EL (cell line): ENCODE measurements at regions not wholly inside any gene's neighbourhood (a gene's known extent, or its start where the extent isn't known, plus 50 kb on each side); places are given as distances from the start of the nearest gene placed in this dataset.

Experiments used
- DNase-seq: peaks from one replicate; pipeline ENCODE4 v3.0.0-alpha.2; 2016

DNA sequence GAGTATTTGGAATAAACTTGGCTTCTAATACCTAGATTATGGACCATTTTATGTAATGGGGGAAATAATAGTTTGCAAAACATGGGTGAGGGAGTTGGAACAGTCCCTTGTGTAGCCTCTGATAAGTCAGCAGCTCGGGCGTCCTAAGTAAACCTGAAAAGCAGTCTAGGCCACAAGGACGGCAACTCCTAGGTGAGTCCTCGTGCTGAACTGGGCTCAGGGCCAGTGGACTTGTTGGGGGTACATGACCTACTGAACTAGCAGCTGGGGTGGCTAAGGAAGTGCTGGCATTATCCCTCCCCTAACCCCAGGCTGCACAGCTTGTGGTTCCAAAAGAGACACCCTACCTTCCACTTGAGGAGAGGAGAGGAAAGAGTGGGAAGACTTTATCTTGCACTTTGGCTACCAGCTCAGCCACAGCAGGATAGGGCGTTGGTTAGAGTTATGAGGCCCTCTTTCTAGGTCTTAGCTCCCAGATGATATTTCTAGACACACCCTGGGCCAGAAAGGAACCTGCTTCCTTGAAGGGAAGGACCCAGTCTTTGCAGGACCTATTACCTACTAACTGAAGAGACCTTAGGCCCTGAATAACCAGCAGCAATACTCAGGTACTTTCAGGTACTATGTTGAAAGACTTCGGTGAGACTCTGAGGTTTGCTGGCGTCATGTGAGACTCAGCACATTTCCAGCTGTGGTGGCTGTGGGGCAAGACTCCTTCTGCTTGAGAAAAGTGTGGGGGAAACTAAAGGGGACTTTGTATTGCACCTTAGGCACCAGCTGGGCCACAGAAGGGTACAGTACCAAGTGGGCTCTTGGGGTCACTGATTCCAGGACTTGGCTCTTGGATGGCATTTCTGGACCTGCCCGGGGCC lies 71.0 kb downstream of the AQP4 start:
- DNase-seq, result no peak

DNA sequence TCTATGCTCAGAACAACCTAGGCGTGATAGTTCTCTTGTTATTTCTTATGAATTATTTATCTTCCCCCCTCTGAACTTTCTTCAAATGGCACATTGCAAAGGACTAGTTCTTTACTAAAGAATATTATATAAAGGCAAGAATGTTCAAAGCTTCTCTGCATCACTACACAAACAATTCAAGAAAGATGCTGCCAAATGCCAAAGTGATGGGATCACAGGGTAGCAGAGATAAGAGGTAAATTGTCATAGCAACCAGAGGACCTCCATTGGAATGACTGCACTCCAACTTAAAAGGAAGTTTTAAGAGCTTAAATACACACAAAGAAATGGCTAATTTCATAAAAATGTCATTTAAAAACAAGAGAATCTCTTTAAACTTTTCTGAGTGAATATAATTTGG lies 72.8 kb downstream of the AQP4 start:
- DNase-seq, result peak; percentile 7

DNA sequence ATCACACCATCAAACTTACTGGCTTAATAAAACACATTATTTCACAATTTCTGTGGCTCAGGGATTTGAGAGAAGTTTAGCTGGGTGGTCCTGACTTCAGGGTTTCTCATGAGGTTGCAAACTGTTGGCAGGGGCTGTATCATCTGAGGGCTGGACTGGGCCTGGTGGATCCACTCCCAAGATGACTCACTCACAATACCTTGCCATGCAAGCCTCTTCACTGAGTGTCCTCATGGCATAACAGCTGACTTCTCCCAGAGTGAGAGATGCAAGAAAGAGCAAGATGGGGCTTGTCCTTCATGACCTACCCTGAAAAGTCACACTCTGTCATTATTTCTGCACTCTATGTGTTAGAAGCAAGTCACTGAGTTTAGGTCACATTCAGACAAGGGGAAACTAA lies 73.8 kb downstream of the AQP4 start:
- no peak for DNase-seq

DNA sequence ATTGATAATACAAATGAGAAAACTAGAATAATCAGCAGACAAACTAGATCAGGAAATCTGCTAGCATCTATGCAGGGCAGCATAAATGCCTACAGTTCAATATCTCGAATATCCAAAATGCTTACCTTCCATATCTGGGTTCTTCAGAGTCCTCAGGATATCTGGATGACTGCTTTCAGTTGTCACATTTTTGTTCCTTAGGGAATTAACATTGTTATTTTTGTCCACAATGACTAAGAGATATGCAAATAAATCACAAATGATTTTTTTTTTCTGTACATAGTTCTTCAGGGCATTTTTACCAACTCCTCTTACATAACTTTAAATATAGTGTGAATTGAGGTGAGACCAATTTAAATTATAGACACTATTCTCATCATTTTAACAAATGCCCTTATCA lies 80.9 kb downstream of the AQP4 start:
- no peak for DNase-seq

DNA sequence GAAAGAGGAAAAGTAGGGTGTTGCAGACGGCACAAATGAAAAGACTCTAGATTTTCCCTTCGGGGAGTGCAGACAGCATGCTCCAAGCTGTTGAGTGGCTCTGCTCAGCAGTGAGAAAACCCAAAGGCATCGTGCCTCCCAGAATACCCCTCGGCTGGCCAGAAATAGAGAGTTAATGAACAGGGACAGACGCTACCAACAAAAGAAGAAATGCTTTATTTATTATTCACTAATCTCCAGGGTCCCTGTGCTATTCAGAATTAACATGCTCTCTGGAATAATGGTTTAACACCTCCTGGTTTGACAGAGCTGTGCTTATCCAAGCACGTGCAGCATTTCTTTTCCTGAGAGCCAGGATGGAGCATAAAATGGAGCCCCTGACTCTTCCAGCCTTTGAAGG lies 82.3 kb downstream of the AQP4 start:
- DNase-seq, result no peak

DNA sequence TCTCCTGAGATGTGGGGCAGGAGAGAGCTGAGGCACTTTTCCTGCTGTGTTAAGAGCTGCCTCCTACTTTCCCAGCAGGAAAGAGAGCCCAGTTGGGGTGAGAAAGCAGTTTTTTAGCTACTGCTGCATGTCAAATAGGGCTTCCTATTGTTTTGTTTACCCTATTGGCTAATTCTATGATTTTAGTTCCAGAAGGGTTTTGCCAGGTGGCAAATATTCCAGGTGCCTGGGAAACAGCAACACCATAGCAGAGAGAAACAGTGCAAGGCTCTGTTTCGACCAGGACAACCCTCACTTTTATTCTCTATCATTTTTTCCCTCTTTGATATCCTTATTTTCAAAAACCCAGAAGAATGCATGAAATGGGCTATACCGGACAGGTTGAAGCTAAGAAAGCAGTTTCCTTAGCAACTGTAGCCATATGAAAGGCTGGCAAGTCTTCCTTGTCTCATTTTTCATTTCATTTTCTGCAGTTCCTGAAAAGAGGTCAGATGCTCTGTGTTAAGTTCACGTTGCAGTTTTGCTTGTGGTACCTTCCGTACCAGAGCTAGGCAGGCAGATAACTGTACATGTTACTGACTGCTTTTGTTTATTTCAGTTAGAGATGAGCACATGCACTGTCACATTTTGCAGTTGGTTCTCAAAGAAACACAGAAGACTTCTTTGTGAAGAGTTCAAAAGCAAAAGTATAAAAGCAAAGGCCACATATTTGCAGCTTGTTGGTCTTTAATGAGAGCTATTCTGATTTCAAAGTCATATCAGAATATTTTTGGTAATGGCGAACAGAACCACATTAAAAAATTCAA lies 84.8 kb downstream of the AQP4 start:
- no peak for DNase-seq

DNA sequence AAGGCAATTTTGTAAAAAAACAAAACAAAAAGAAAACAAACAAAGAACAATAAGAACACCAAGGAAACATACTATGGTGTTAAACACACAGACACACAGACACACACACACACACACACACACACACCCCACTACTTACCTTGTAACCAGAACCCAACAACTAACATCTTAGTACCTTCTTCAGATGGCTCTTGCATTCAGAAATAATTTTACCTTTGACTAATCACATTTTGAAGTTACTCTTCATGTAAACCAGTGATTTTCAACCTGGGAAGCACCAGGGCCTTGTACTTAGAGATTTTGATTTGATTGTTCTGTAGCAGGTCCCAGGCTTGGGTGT lies 87.5 kb downstream of the AQP4 start:
- DNase-seq, result no peak

DNA sequence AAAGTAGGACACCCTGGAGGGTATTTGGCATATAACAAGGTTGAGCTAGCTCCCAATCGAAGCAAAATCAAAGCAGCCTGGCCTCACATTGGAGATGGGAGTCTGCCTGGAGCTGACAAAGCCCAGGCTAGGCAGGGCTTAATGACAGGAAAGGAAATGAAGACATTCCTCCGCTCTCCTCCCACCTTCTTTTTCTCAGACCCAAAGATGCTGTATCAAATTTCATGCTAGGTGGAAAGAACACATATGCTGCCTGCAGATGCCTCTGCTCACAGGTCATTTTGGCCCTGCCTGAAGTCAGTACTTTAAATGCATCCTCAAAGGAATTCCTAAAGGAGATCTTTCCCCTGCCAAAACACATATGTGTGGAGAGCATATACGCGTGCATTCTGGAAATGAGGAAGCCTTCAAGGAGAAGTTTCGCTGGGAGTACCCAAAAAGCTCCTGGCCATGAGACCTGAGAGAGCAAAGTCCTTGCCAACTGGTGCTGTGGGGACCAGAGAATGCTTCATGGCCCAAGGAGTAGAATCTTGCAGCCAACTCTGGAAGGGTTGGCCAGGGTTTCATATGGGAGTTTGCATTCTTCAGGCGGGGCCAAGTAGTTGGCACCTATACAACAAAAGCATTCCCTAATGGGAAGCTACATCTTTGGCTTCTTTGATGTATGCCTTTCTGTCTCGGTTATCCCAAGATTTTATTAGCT lies 88.0 kb downstream of the AQP4 start:
- DNase-seq, result no peak

DNA sequence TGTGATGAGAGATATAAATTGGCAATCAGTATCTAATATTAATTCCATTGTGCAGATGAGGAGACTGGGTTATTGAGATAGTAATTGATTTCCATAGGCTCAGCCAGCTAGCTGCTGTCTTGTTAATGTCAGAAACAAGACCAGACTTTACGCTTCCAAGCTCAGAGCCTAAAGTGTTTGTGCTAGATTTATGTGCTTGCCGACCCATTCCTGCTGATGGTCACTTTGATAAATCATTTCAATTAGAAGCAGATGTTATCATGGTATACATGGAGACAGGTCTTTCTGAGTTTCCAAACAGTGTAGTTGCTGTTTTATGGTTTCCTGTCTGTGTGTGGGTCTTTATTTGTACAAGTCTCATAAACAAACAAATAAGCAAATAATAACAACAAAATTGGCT lies 92.8 kb downstream of the AQP4 start:
- DNase-seq, result no peak

DNA sequence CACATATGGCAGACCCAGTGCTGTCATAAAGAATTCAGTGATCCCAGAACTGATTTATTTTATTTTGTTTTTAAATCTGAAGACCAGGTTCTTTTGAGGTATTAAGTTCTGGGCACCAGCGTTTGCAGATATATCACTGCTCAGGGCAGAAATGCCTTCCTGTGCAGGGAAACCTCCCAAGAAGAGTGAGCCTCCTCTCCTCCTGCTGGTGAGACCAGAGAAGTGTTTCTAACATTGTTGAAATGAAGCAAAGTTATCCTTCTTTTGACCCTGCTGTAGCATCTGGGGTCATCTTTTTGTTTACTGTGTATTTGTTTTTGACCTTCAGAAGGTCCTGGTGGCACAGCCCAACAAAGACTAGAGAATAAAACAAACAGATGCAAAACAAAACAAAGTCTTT lies 94.0 kb downstream of the AQP4 start:
- DNase-seq, result peak; percentile 5

DNA sequence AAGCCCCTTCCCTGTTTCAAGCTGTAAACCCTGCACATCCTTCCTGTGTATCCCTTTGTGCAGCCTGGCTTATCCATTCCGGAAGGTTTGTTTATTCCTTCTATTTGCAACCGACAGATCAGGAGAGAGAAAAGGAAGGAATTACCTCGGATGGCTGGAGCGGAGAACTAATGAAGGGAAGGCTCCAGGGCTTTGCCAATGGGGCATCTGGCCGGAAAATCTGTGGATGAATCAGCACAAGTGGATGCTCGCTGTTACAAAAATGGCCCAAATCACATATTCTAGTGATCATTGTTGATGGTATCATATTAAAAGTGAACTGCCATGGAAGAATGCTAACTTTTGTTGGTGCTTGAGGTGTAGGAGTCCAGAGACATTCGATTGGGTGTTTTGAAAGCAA lies 97.1 kb downstream of the AQP4 start:
- no peak for DNase-seq

DNA sequence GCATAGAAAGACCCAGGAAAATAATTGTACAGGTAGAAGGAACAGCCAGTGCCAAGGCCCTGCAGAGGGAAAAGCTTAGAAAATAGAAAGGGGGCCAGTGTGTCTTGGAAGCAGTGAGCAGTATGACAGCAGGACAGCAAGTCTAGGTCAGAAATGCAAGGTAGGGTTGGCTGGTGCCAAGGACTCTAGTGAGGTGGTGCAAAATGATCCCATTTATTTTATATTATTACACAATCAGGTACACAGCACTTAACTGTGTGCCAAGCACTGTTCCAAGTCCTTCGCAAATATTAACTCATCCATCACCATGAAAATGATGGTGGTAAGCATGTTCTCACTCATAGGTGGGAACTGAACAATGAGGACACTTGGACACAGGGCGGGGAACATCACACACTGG lies 100.0 kb downstream of the AQP4 start:
- no peak for DNase-seq

DNA sequence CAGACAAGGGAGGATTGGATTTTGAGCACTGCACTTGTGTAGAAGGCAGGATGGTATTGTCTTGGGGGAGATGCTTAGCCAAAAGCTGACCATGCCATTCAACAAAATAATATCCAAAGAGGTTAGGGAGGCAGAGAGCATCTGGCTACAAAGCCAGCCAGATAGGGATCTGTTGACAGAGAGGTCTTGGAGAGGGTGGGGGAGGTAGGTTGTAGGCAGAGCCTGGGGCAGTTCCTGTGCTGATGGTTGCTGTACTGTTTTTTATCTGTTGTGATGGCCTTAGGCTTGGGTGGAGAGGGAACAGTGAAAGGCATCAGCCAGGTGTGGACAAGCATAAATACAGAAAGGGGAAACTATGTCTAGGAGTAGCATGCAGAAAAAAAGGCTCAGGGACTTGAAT lies 100.9 kb downstream of the AQP4 start:
- DNase-seq, result no peak

DNA sequence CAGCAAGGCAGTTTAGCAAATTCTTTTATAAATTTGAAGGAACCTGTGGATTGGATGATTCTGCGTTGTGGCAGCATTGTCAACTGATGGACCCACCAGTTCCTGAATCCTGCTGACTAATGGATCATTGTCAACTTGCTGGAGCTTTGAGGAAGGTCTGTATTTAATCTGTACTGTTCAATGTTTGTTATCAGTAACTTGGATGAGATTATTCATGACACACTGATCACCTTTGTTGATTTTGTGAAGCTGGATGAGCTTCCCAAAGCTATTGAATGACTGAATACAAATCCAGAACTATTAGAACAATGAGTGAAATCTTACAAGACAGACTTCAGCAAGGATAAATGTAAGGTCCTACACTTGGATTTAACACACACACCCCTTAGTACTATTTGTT lies 101.3 kb downstream of the AQP4 start:
- no peak for DNase-seq

DNA sequence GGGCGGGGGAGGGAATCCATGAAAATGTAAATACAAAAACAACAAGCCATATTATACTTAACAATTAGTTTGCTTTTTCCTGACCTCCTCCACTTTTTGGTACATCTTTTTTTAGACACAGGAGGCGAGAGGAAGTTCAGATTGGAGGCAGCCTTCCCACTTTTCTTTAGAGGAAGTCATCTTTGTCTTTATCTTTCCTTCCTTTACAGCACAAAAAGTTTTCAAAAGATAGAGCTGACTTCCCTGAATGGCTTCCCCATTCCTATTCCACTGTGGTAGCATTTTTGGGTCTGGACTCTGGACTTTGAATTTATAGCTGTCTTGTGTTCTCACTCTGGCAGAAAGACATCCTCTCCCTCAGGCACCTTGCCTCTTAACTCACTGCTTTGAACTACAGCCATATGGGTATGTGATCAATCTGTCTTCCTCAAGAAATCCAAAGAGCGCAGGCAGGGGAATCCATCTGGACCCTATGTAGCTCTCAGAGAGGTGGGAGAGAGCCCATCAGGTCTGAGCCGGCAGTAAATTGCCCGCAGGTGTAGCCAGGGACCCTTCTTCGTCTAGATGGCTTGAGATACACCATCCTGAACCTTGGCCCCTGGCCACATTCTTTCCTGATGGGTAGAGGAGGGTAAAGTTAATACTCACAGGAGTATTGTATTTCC lies 101.9 kb downstream of the AQP4 start:
- DNase-seq, result no peak

DNA sequence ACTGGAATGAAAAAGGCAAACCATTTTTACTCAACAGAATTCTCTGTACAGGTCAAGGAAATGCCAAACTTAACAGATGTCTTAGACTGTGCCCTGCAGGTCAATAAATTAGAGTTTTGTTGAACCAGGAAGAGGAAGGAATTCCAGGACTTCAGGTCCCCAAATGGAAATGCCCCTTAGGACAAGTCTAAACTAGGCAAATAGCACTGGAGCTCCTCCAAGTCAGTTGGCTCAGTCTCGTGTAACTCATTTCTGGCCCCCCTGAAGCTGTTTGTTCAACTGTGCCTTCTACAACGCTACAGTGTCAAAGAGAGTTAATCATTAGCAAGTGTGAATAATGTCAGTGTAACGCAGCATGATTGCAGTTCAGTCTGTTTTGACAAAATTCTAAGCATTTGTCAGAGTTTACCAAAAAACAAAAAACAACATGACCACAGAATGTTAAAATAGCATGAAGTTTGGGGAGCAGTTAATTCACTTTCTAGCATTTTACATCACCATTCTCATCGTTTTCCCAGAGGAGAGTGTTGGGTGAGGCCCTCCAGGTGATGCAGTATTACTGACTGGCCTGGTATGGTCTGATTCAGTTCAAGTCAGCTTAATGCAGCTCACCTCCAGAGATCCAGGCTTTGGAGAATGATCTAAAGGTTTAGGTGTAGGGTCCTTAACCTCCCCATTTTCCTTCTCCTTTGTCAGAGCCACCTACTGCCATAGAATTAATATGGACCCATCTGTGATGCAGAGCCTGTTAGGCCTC lies 108.1 kb downstream of the AQP4 start:
- DNase-seq, result no peak

DNA sequence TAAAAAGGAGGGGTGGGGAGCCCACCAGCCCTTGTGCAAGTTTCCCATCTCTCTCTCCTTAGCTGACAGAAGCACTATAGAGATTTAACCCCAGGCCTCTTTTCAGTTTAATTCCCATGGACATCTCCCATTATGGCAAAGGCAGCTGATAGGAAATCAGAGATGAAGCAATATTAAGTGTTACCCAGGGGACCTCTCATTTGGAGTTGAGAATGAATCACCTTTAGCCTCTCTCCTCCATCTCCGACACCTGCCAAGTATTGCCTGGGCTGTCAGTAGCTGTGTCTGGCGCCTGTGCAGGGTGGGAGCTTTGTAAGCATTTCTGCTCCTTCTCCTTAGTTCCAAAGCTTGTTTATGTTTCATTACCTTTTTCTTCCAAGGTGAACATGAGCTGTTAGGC lies 109.0 kb downstream of the AQP4 start:
- DNase-seq, result no peak

DNA sequence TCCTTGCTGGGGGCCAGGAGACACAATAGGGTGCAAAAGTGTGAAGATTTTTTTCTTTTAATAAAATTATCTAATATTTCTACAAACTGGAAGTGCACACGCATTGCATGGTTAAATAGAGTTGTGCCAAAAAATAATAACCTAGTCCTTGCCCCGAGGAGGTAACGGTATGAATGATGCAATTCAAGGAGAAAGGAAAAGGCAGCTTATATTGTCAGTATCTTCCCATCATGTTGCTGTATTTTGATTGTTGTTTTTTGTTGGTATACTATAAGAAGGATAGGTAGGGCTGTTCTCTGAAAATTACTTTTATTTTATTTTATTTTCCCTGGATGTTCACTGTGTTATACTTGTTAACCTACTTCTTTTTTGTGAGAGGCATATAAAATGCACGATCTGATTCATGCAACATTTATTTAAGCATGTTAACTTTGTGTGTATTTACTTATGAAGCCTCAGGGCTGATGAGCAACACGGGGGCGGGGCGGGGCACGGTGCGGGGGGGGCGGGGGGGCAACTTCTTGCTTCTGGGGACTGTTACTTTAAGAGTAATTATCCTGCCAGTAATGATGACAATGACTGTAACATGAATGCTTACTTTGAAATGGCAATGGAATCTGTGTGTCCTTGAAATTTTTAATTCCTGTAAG lies 118.6 kb downstream of the AQP4 start:
- peak; percentile 53 for DNase-seq

DNA sequence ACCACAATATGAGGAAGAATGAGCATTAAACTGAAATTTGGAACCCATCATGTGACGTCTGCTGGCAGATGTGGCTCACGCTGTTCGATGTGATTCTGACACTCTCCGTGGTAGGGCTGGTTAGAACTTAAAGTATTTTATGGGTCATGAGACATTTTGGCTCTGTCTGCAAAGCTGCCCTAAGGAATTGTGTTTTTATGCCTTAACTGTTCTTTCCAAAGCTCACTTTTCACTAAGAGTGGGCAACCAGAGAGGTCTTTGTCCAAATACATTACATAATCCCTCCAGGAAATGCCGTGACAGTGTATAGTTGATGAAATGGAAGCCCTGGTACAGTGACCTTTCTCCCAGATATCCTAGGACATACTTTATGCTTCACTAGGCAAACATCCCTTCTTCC lies 119.1 kb downstream of the AQP4 start:
- DNase-seq, result peak; percentile 49

DNA sequence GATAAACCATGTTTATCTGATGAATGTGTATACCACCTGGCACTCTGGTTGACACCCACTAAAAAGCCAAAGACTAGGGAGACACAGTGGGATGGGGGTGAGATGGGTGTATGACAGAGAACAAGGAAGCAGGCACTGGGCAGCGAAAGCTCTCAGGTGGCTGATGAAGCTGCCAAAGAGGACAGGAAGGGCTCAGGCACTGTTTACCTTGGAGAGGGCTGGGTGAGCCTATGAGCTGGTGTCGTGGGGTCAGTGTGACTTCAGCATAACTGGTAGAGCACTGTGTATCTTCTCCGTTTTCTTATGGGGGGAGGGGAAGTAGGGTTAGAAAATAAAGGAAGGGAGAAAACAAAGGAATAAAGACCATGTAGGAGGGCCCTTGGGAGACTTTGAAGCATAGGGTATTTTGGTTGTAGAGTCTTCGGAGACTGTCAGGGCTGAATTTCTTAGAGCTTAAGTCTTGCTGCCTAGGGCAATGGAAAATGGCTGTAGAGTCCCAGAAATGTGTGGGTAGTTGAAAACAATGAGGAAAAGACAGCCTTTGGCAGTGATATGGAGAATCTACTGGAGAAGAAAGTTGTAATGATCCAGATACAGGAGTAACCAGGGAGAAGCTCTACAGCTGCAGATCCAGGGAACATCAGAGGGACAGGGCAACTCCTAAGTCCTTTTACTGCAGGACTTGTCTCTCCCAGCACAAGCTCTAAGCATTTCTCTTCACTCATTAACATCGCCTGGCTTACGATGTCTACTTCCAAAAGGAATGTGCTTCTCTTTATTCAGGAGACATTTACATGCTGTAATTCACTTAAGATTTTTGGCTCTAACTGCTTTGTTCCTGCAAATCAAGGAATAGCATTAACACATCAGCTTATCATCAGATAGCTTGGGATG lies 120.0 kb downstream of the AQP4 start:
- DNase-seq, result no peak

DNA sequence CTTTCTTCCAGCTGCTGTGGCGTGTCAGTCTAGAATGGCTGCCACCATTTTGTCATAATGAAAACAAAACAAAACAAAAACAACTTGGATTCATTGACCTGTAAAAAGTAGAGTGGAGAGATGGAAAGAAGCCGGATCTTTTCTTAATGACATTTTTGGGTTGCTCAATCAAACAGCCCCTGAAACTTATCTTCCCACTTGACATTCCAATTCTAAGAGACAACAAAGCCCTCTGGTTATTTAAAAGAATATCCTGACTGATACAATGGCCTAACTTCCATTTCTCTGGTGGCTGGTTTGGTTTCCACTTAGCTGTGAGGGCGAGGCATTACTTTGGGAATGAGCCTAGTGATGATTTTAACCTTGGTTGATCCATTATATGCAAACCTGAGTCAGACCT lies 123.7 kb downstream of the AQP4 start:
- no peak for DNase-seq
